ENCODE measurements at regions not wholly inside any gene's neighbourhood (a gene's known extent, or its start where the extent isn't known, plus 50 kb on each side); places are given as distances from the start of the nearest gene placed in this dataset.

- H3K4me1 ChIP-seq, result peaks cover 23% of the 10 kb centered on the region
Observed at GRCh38 chr6:105604587-105604884, 201.7 kb upstream of the PREP start.

GRCh38 chr6:105603788-105604586 is 201.1 kb upstream of the PREP start:
- H3K9me3 ChIP-seq, result no peaks in the 10 kb centered on the region
- no peaks in the 10 kb centered on the region for H3K27me3 ChIP-seq (ENCODE audit: insufficient read depth in 3 of 3, low read length in 2 of 3)
- peak overlapping the region; percentile 6 for H3K27ac ChIP-seq
- DNase-seq, result peak in 1 of 2 donors; percentile 26
- no peaks in the 10 kb centered on the region for H3K36me3 ChIP-seq (ENCODE audit: insufficient read depth in 1 of 2, low read depth in 1 of 2)
- H3K4me3 ChIP-seq, result no peak overlapping the region
- peak in 2 of 4 donors; percentile 40 to 62 for ATAC-seq
- no peak for TF ChIP-seq CTCF (IDR thresholded peaks at IDR 0.05)
- peaks cover 23% of the 10 kb centered on the region for H3K4me1 ChIP-seq
- intact Hi-C loops (cut with DNase I), result no loop called here
- WGBS, 3 donors, result 10 to 15% (median 14%) methylated on average over 4 of the region's 4 CpGs

More at GRCh38 chr6:105604587-105604884, 201.7 kb upstream of the PREP start:
- TF ChIP-seq CTCF (IDR thresholded peaks at IDR 0.05), result no peak
- intact Hi-C loops (cut with DNase I), result no loop called here
- H3K4me3 ChIP-seq, result no peak overlapping the region
- no peaks in the 10 kb centered on the region for H3K36me3 ChIP-seq (ENCODE audit: insufficient read depth in 1 of 2, low read depth in 1 of 2)
- no peaks in the 10 kb centered on the region for H3K27me3 ChIP-seq (ENCODE audit: insufficient read depth in 3 of 3, low read length in 2 of 3)
- 32 to 56% (median 39%) methylated on average over 3 of the region's 3 CpGs for WGBS, 3 donors
- no peak overlapping the region for H3K27ac ChIP-seq
- DNase-seq, result no peak
- no peak for ATAC-seq
- no peaks in the 10 kb centered on the region for H3K9me3 ChIP-seq

GRCh38 chr6:105601541-105602236 is 198.8 kb upstream of the PREP start:
- Histone ChIP-seq H3K36me3 (ENCODE audit: insufficient read depth in 1 of 2, low read depth in 1 of 2) (no peaks in the 10 kb centered on the region), H3K27ac (peak overlapping the region; percentile 66), H3K4me3 (peak overlapping the region; percentile 31), H3K9me3 (no peaks in the 10 kb centered on the region), H3K27me3 (ENCODE audit: insufficient read depth in 3 of 3, low read length in 2 of 3) (no peaks in the 10 kb centered on the region), H3K4me1 (peaks cover 23% of the 10 kb centered on the region)
- no peak for TF ChIP-seq CTCF (IDR thresholded peaks at IDR 0.05)
- peak; percentile 71 to 81 for DNase-seq
- peak; percentile 90 to 95 (median 94) for ATAC-seq
- intact Hi-C loops (cut with DNase I), result no loop called here
- 33 to 48% (median 40%) methylated on average over 7 of the region's 7 CpGs for WGBS, 3 donors

GRCh38 chr6:105600336-105601260 is 197.7 kb upstream of the PREP start:
- peaks cover 23% of the 10 kb centered on the region for H3K4me1 ChIP-seq
- H3K9me3 ChIP-seq, result no peaks in the 10 kb centered on the region
- no peaks in the 10 kb centered on the region for H3K27me3 ChIP-seq (ENCODE audit: insufficient read depth in 3 of 3, low read length in 2 of 3)
- H3K27ac ChIP-seq, result peak overlapping the region; percentile 66
- no peaks in the 10 kb centered on the region for H3K36me3 ChIP-seq (ENCODE audit: insufficient read depth in 1 of 2, low read depth in 1 of 2)
- intact Hi-C loops (cut with DNase I), result no loop called here
- no peak overlapping the region for H3K4me3 ChIP-seq
- DNase-seq (no peak), ATAC-seq (no peak)
- WGBS, 3 donors, result 89 to 92% (median 90%) methylated on average over 9 of the region's 9 CpGs
- no peak for TF ChIP-seq CTCF (IDR thresholded peaks at IDR 0.05)

All from psoas muscle (tissue), 7 donors.